Ectodermal cell (in vitro differentiated cells): ENCODE measurements at regions not wholly inside any gene's neighbourhood (a gene's known extent, or its start where the extent isn't known, plus 50 kb on each side); places are given as distances from the start of the nearest gene placed in this dataset.
"Not testable (repeated sequence)": the region's sequence is repeated elsewhere in the genome, so short reads cannot be mapped to it uniquely, and the experiment has no call there.

Experiments used
- H3K27ac ChIP-seq: 2 replicates; pipeline ENCODE4 v1.7.0; 2013; ENCODE audit warnings: mild to moderate bottlenecking, low read depth, low read length; ENCODE audit not compliant: insufficient read depth, poor library complexity, severe bottlenecking
- H3K27me3 ChIP-seq: 2 replicates; pipeline ENCODE4 v1.7.0; 2013; ENCODE audit warnings: mild to moderate bottlenecking, low read length; ENCODE audit not compliant: insufficient read depth, control insufficient read depth, poor library complexity, severe bottlenecking
- H3K36me3 ChIP-seq: one replicate; pipeline ENCODE4 v1.7.0; 2013; ENCODE audit warnings: low read length; ENCODE audit not compliant: control insufficient read depth, insufficient read depth
- H3K4me1 ChIP-seq: one replicate; pipeline ENCODE4 v1.7.0; 2013; ENCODE audit warnings: low read length; ENCODE audit not compliant: control insufficient read depth, insufficient read depth
- H3K4me3 ChIP-seq: 2 replicates; pipeline ENCODE4 v1.7.0; 2013; ENCODE audit warnings: low read depth, low read length, control low read depth; ENCODE audit not compliant: insufficient read depth
- H3K9me3 ChIP-seq: 2 replicates; pipeline ENCODE4 v1.7.0; 2013; ENCODE audit warnings: mild to moderate bottlenecking, low read length, moderate library complexity; ENCODE audit not compliant: control insufficient read depth
- WGBS, 2 experiments: methylation state at CpG; one replicate each; pipeline ENCODE4 v1.1.7; 2013; ENCODE audit warnings: missing lambda C conversion rate in 2 of 2; 5-methylcytosine and 5-hydroxymethylcytosine counted together

DNA sequence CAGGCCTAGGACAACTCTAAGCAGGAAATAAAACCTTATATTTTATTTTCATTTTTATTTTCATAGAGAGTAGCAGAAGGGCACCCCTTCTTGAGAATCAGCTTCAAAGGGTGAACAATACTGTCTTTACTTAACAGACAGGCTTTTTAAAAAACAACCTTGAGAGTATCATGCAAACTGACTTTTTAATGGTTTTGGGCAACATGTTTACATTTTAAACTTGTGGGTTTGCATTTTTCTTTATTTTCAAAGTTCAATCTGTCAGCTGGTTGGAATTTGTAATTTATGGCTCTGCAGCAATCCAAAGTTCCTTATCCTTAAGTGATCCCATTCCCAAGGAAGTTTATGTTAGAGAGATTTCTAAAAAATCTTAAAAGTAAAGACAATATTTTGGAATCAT is 392.3 kb upstream of the ADAMTS5 start:
- no peak overlapping the region for H3K27ac ChIP-seq
- no peaks in the 10 kb centered on the region for H3K9me3 ChIP-seq
- no peaks in the 10 kb centered on the region for H3K4me1 ChIP-seq
- no peaks in the 10 kb centered on the region for H3K36me3 ChIP-seq
- H3K4me3 ChIP-seq = no peak overlapping the region
- no peaks in the 10 kb centered on the region for H3K27me3 ChIP-seq

DNA sequence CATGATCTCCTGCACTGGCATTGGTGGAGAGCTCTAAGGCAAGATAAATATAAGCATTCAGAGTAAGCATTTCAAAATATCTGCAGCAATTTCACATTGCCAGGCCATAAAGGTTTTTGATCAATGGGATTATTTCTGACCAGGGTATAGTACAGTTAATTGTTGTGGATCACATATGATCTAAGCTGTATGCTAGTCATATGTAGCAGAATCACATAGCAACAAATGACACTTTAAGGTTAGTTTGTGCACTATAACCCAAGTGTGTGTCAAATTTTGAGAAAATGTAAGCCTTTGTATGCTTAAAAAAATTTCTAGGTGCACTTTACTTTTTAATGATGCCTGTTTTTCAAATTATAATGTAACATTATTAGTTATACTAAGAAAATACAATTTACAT is 386.0 kb upstream of the ADAMTS5 start:
- Histone ChIP-seq H3K27me3 (no peaks in the 10 kb centered on the region), H3K4me1 (no peaks in the 10 kb centered on the region), H3K9me3 (no peaks in the 10 kb centered on the region), H3K27ac (no peak overlapping the region), H3K36me3 (no peaks in the 10 kb centered on the region), H3K4me3 (no peak overlapping the region)

DNA sequence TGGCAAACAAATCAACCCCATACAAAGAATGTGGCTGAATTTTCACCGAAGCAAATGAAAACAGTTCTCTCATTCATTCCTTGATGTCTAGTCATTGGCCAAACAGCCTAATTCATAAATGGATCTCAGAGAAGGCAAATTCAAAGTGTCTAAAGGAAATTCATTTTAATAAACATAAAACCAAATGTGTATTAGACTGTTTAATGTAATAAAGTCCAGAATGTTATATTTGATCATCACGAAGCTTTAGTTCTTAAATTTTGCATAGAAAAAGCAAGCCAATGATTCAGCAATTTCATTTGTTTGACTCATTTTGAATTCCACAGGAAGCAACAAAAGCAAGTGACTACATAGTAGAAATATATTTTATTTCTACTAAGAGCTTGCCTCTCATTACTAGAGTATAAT is 379.2 kb upstream of the ADAMTS5 start:
- WGBS, 2 experiments = 92 to 98% methylated on average over 2 of the region's 2 CpGs
- no peaks in the 10 kb centered on the region for H3K27me3 ChIP-seq
- no peak overlapping the region for H3K27ac ChIP-seq
- H3K4me1 ChIP-seq = no peaks in the 10 kb centered on the region
- H3K36me3 ChIP-seq = no peaks in the 10 kb centered on the region
- no peak overlapping the region for H3K4me3 ChIP-seq
- H3K9me3 ChIP-seq = no peaks in the 10 kb centered on the region

DNA sequence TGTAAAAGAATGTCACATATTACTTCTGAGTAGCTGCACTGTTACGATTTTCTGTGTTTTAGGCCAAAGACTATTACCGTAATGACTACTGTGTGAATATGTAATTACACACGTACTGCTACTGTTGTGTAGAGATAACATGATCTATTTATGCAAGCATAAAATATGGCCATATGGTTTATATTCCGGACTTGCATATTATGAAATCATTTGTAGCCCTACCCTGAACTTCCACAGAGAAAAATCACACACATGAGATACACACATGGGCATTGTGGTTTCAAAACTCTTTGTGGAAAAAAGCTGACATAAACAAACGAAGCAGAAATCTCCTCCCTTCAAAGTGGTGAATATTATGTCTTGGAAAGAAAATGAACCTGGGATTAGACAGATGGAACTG is 373.0 kb upstream of the ADAMTS5 start:
- no peaks in the 10 kb centered on the region for H3K9me3 ChIP-seq
- no peaks in the 10 kb centered on the region for H3K27me3 ChIP-seq
- 99 to 100% methylated on average over 3 to 5 of the region's 5 CpGs for WGBS, 2 experiments
- H3K27ac ChIP-seq = no peak overlapping the region
- H3K4me1 ChIP-seq = no peaks in the 10 kb centered on the region
- no peaks in the 10 kb centered on the region for H3K36me3 ChIP-seq
- no peak overlapping the region for H3K4me3 ChIP-seq

DNA sequence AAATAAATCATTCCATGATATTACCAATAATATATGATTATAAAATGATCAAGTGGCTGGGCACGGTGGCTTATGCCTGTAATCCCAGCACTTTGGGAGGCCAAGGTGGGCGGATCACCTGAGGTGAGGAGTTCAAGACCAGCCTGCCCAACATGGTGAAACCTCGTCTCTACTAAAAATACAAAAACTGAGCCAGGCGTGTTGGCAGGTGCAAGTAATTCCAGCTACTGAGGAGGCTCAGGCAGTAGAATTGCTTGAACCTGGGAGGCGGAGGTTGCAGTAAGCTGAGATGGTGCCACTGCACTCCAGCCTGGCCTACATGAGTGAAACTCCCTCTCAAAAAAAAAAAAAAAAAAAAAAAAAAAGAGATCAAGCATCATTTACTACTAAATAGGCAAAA is 371.1 kb upstream of the ADAMTS5 start:
- not testable (repeated sequence) for H3K27me3 ChIP-seq, H3K36me3 ChIP-seq, H3K4me3 ChIP-seq, H3K9me3 ChIP-seq, H3K4me1 ChIP-seq, H3K27ac ChIP-seq
- 92% methylated on average over 5 of the region's 5 CpGs for WGBS, 2 experiments

DNA sequence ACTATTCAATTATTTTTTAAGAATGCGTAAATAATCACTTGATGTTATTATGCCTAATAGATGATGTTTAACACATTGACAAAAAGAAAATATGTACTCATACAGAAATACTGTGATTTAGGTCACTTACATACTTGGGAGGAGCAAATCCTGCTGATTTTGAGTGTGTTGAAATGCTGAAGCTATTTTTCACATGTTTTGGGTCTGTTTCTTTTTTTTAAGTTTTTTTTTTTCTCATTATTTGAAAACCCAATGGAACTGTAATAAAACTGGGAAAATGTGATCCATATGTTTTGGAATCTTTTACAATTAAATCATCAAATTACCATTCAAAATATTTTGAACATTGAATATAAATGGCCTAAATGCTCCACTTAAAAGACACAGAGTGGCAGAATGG is 366.2 kb upstream of the ADAMTS5 start:
- H3K27me3 ChIP-seq = no peaks in the 10 kb centered on the region
- H3K4me1 ChIP-seq = no peaks in the 10 kb centered on the region
- no peaks in the 10 kb centered on the region for H3K36me3 ChIP-seq
- no peaks in the 10 kb centered on the region for H3K9me3 ChIP-seq
- no CpG with 5 or more reads among the region's 1 CpG for WGBS, 2 experiments
- H3K4me3 ChIP-seq = no peak overlapping the region
- no peak overlapping the region for H3K27ac ChIP-seq

DNA sequence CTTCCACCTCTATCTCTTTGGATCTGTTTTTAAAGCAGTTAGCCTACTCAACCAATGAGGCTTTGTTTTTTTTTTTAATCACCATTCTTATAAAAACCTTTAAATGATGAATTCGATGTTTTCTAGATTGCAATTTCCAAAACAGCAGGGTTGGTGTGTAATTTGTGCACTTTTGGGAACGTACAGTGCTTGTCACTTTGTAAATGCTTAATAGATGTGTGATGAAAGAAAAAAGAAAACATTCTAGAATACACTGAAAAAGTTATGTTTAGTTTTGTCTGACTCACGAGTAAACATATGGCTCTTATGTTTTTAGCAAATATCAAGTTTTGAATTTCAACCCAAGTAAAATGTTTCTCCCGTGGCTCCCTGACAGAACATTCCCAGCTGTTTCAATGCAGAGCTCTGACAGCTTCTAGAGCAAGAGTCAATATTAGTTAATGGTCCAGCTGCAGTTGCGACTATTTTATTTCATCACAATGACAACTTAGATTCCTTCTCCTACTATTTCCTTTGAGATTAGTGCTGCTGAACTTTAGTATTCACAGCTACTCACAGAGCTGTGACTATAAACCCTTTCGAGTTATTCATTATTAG is 362.5 kb upstream of the ADAMTS5 start:
- H3K27me3 ChIP-seq = no peaks in the 10 kb centered on the region
- WGBS, 2 experiments = 91 to 96% methylated on average over 6 of the region's 6 CpGs
- no peak overlapping the region for H3K27ac ChIP-seq
- H3K4me3 ChIP-seq = no peak overlapping the region
- H3K36me3 ChIP-seq = no peaks in the 10 kb centered on the region
- no peaks in the 10 kb centered on the region for H3K4me1 ChIP-seq
- H3K9me3 ChIP-seq = no peaks in the 10 kb centered on the region

DNA sequence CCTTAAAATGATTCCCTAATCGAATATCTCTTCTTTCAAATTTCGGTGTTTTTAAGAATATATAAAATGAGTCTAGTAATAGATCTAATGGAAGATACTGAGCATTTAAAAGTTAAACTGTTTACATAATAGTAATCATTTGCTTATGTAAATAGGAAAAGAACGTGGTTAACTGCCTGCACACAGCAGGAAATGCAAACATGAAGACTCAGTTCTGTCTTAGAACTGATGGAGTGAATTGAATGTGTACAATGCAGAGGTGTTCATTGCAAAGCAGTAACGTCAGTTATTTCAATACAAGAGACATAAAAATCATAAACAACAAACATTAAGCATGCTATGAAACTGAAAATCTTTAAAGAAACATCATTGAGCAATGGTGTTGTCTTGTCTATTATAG is 359.4 kb upstream of the ADAMTS5 start:
- 50 to 68% methylated on average over 1 to 3 of the region's 4 CpGs for WGBS, 2 experiments
- no peaks in the 10 kb centered on the region for H3K27me3 ChIP-seq
- no peak overlapping the region for H3K27ac ChIP-seq
- no peaks in the 10 kb centered on the region for H3K9me3 ChIP-seq
- no peaks in the 10 kb centered on the region for H3K4me1 ChIP-seq
- no peak overlapping the region for H3K4me3 ChIP-seq
- no peaks in the 10 kb centered on the region for H3K36me3 ChIP-seq

DNA sequence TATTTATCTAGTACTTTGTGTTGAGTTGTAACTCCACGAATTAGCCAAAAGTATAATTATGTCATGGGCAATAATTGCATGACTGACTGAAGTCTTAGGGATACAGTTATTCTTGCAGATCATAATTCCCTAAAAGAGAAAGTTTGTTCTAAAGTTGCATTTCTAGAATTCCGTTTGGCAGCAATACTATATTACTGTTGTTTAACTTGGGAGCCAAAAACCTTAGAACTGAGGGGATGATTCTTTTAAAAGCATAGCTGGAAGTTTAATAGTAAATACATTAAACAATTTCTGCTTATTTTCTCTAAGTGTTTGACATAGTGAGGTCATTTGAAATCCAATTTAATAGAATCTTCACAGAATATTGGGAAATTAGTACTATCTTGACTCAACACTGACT is 356.4 kb upstream of the ADAMTS5 start:
- Histone ChIP-seq H3K36me3 (no peaks in the 10 kb centered on the region), H3K9me3 (no peaks in the 10 kb centered on the region), H3K4me1 (no peaks in the 10 kb centered on the region), H3K27ac (no peak overlapping the region), H3K4me3 (no peak overlapping the region), H3K27me3 (no peaks in the 10 kb centered on the region)
- 93 to 95% methylated on average over 1 to 2 of the region's 2 CpGs for WGBS, 2 experiments

DNA sequence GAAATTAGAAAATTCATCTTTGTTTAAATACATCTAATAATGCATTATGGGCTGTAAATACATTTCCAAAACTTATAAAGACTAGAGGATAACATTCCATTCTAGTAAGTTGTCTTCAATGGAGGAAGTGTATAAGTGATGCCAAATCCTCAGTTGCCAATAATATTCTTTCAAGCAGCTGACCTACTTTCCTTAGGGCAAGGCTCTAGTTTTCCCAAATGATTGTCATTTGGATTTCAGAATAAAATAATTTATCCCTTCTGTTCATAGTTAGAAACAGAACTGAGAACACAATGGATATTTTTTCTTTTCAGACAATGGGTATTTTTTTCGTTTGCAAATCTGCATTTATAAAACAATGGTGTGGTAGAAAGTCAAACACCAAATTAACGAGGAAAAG is 354.9 kb upstream of the ADAMTS5 start:
- Histone ChIP-seq H3K27me3 (no peaks in the 10 kb centered on the region), H3K27ac (no peak overlapping the region), H3K4me3 (no peak overlapping the region), H3K36me3 (no peaks in the 10 kb centered on the region), H3K4me1 (no peaks in the 10 kb centered on the region), H3K9me3 (no peaks in the 10 kb centered on the region)
- WGBS, 2 experiments = 80 to 95% methylated on average over 2 of the region's 2 CpGs

DNA sequence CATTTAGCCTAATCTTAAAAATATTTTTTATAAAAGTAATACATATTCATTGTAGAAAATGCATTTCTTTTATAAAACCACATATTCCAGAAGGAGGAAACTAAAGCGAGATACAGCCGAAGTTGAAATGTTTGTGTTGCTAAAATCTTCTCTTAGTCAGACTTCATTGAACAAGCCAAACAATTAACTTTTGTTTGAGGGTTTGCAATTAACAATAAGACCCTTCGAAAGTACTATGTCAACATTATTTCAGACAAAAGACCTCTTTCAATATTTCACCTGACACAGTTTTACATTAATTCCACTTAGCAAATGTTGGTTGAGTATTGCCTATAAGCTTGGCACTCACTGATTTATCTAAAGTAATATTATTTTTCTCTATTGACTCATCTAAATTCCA is 354.0 kb upstream of the ADAMTS5 start:
- H3K36me3 ChIP-seq = no peaks in the 10 kb centered on the region
- H3K4me1 ChIP-seq = no peaks in the 10 kb centered on the region
- WGBS, 2 experiments = 67 to 91% methylated on average over 1 to 3 of the region's 3 CpGs
- no peaks in the 10 kb centered on the region for H3K9me3 ChIP-seq
- H3K27ac ChIP-seq = no peak overlapping the region
- H3K4me3 ChIP-seq = no peak overlapping the region
- H3K27me3 ChIP-seq = no peaks in the 10 kb centered on the region
